GM18868 (cell line): ENCODE measurements at regions not wholly inside any gene's neighbourhood (a gene's known extent, or its start where the extent isn't known, plus 50 kb on each side); places are given as distances from the start of the nearest gene placed in this dataset.
"Not testable (repeated sequence)": the region's sequence is repeated elsewhere in the genome, so short reads cannot be mapped to it uniquely, and the experiment has no call there.

Source experiments
- ATAC-seq: cut with Tn5 transposase; IDR thresholded peaks from one replicate; pipeline ENCODE4 v1.9.1; 2021; ENCODE audit warnings: mild to moderate bottlenecking, moderate library complexity; ENCODE audit not compliant: unreplicated experiment

DNA sequence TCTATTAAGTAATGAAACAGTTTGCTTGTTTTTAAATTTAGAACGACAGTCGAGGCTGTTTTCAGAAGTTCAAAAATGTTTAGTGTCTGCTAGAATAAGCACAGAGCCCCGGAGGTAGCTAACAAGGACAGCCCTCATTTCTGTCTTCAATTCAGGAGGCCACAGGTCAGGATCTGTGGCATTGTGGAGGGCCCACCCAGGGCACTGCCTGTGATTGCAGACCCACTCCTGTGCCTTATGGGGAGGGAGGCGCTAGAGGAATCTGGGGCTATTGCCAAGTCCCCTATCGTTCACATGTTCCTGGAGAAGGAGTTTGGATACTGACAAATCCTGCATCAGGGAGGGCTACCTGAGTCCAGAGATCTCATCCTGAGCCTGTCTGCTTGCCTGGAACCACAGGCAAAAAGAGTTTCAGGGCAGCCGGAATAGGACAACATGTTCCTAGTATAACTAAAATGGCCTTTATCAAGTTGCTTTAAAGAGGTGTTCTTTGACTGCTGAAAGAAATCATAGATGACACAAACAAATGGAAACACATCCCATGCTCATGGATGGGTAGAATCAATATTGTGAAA is 141.5 kb upstream of the ROPN1 start:
- no peak for ATAC-seq

DNA sequence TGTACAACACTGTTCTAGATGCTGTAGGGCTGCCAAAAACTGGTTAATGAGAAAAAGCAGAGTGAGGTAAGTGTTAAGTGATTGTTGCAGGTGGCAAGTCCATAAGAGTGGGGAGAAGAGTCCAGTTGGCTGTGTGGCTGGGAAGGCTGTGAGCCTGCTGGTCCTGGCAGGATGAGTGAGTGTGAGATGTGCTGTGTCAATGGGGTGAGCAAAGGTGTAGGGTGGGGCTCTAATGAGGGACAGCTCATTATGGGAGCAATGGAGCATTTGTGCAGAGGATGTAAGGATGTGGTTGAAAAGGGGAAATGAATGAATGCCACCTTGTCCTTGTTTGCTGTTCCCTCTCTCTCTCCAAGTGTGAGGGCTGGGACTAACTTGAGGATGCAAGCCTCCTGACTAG is 145.3 kb upstream of the ROPN1 start:
- ATAC-seq, result no peak

DNA sequence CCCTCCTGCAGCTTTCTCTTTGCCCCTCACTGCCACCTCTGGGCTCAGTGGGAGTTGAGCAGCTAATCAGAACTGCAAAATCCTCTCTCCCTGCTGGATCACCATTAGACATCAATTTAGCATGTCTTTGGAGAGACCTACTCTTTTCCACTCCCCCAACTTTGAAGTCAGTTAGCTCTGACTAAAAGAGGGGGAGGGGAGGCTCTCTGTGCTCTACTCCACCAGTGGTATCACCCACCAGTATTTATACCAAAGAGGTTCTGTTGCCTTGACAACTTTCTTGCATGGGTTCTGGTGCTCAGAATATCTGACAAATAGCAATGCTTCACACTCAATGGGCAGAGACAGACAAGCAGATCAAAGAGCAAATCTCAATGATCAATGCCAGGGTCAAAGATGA is 146.2 kb upstream of the ROPN1 start:
- no peak for ATAC-seq

- no peak for ATAC-seq
These were observed 148.8 kb upstream of the ROPN1 start for GRCh38 chr3:124140746-124141145.

- ATAC-seq, result no peak
These were observed 150.6 kb upstream of the ROPN1 start for GRCh38 chr3:124142389-124142970.

GRCh38 chr3:124143047-124143446 is 151.1 kb upstream of the ROPN1 start:
- ATAC-seq, result no peak

GRCh38 chr3:124144035-124144814 is 152.3 kb upstream of the ROPN1 start:
- no peak for ATAC-seq

DNA sequence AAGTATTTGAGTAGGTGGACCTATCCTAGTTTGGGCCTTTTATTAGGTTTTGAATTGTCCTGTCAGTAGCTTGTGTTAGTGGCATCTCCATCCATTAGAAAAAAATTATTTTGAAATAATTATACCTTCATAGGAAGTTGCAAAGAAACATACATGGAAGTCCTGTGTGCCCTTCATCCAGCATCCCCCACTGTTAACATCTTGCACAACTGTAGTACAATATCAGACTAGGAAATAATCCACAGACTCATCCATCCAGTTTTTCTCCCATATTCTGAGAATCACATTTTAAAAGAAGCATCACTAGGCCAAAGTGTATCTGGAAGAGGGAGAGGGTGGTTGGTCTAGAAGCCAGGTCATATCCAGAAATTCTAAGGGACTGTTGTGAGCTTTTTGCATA is 155.5 kb upstream of the ROPN1 start:
- no peak for ATAC-seq

DNA sequence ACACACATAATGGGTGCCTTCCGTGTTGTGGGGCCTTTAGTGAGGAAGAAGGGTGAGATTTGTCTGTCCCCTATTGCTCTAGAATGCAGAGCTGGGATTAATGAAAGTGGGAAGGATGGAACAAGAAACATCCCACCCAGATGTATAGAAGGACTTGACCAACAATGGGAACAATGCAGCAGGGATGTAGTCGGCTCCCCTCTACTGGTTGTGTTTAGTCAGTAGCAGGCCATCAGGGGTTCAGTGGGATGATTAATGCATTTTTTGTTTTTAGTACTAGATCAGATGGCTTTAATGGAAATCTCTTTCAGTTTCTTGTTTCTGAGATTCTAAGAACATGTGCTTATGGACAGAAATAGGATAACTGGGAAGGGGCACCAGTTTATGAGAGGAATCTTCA is 156.0 kb upstream of the ROPN1 start:
- ATAC-seq, result no peak

DNA sequence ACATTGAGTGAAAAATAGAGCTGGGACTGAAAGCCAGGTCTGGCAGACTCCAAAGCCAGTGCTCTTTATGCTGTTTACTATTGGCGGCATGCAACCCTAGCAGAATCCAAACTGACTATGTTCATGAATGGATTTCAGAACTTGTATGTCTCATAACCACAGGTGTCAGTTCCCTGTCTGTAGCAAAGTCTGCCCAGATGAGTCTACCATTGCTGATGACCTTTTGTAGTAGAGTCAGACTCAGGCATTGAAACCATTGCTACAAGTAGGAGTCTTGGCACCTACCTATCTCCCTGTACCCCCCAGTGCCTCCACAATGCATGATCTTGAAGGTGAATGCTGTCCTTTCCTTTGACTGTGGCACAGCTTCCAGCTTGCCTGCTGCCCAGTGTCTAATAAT is 157.2 kb upstream of the ROPN1 start:
- ATAC-seq, result no peak

DNA sequence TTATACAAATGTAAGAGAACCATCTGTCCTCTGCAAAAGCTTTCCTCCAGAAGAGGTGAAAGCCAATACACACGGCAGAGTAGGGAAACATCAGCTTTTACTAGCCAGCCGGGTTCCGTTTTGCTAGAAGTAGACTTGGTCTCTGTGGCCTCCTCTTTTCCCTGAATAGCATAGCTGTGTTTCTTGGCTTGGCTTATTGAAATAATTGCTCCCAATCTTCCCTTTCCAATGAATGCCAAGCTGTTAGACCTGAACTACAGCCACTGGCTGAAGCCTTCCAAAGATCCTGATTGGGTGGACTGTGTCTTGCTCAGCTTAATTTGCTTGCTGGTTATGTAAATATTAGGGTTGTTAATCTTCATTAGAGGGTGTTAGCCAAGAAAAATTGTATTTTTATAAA is 157.8 kb upstream of the ROPN1 start:
- ATAC-seq, result no peak

- ATAC-seq, result not testable (repeated sequence)
These were observed 161.0 kb upstream of the ROPN1 start for GRCh38 chr3:124152891-124153290.

- ATAC-seq, result no peak
These were observed 165.2 kb upstream of the ROPN1 start for GRCh38 chr3:124156866-124157712.

GRCh38 chr3:124157748-124158147 is 165.8 kb upstream of the ROPN1 start:
- no peak for ATAC-seq

DNA sequence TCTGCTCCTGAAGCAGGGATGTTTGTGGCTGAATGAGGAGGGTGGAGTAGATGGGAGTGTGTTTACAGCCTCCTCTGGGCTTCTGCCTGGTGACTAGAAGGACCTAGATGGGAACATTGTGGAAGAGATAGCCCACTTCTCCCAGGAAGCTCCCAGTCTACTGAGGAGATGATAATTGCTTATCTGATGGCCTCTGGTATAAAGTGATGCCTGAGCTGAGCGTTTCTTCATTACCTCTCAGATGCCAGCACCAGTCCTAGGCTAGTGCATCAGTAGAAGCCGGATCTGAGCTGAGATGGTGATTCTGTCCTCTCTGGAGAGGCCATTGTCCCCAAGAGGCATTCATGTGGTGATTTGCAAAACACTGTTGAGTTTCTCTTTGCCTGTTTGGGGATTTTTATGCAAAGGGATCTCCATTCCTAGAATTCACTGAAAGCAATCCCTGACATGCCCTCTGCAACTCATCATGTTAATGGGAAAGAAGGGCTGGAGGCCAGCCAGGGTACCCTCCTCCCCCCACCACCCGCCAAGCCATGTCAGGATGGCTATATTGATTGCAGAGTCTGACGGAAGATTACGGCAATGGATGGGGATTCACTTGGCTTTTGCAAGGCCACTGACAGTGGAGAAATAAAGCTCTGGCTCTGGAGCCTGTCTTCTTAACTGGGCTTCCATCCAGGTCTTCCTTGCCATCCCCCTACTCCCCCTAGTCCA is 166.4 kb upstream of the ROPN1 start:
- no peak for ATAC-seq

GRCh38 chr3:124161448-124161847 is 169.5 kb upstream of the ROPN1 start:
- ATAC-seq, result no peak

- no peak for ATAC-seq
These were observed 171.8 kb upstream of the ROPN1 start for GRCh38 chr3:124163689-124164088.

DNA sequence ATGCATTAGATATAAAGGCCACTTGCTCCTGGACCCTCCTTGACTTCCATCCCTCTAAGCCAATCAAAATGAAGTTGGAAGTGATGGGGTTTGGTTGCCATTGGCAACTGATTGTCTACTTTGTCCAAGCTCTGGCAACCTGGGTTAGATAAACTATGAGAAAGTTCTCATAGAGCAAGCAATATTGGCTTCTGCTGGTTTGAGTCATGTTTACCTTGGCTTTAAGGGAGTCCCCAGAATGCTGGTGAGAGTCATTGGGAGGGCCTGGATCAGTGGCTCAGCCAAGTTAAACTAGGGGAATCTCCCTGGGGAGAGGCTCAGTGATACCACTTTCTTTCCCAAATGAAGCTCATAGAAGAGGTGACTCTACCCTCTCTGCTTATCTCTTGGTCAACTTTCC is 176.3 kb upstream of the ROPN1 start:
- ATAC-seq, result no peak

DNA sequence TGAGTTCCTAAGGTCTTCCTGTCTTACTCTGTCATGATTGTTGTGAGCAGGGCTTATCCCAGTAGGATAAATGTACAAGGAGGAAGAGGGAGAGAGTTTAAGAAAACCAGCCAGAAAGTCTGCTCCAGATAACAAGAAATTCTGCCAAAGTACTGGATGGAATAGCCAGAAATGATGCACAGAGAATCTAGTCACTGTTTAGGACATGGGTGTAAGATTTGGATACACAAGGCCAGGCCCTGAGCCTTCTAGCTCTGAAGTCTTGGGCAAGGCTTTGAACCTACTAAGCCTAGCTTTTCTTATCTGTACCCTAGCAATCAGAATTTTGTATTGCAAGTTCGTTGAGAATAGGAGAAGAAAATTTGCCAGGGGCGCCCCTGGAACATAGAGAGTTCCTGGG is 180.4 kb upstream of the ROPN1 start:
- no peak for ATAC-seq

GRCh38 chr3:124172816-124173215 is 180.9 kb upstream of the ROPN1 start:
- no peak for ATAC-seq

DNA sequence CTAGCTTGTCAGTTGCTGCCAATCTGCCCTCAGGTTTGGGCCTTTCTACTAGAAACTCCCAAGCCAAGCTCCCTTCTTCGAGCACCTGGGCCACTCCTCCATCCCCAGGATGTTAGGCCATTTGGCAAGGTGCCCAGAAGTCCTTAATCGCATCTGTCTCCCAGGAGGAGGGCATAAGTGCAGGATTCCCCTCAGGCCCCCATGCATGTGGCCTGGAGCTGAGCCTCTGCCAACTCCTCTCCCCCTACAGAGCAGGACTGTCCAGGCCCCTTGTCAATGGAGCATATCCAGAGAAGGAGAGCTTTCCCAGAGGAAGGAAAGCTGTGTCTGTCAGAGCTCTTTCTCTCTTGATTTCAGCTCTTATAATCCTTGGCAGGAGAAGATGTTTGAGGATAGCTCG is 182.6 kb upstream of the ROPN1 start:
- ATAC-seq, result no peak
